Amygdala (tissue), 56 donors: ENCODE measurements at regions not wholly inside any gene's neighbourhood (a gene's known extent, or its start where the extent isn't known, plus 50 kb on each side); places are given as distances from the start of the nearest gene placed in this dataset.

Experiments
- DNase-seq, 56 donors: peaks; one replicate each; lab custom pipeline; 2025; lab: John Stamatoyannopoulos, UW

- DNase-seq = no peak
Observed at GRCh38 chr3:14304101-14305045, 98.0 kb upstream of the SLC6A6 start.

DNA sequence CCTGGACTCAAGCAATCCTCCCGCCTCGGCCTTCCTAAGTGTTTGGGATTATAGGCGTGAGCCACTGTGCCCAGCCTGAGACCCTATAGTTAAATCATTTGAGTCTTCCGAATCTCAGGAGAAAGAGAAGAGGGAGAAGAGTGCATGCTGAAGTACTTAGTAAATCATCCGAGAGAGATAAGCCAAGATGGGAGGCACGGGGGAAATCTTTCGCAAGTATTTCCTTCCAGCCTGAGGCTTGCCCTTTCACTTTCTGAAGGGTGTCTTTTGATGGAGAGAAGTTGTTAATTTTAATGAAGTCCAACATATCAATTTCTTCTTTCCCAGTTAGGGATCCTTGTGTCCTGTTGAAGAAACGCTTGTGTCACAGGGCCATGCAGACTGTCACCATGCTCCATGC is 97.1 kb upstream of the SLC6A6 start:
- DNase-seq = no peak

DNA sequence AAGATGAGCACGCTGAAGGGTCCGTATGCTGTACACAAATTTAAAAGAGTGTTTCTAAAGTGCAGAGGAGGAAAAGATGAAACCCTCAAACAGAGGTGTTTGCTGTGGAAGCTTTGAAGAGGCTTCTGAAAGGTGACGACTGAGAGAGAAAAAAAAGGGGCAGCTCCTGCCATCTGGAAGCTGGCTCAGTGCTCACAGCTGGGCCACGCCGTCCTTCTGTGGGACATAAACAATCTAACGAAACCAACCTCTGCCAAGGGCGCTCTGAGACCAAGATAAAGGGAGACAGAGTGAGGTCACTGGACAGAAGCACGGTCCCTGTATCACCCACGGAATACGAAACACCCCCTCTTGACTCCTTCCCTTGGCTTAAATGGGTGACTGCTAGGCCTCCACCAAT is 96.3 kb upstream of the SLC6A6 start:
- no peak for DNase-seq

GRCh38 chr3:14307656-14308302 is 94.6 kb upstream of the SLC6A6 start:
- DNase-seq = no peak

DNA sequence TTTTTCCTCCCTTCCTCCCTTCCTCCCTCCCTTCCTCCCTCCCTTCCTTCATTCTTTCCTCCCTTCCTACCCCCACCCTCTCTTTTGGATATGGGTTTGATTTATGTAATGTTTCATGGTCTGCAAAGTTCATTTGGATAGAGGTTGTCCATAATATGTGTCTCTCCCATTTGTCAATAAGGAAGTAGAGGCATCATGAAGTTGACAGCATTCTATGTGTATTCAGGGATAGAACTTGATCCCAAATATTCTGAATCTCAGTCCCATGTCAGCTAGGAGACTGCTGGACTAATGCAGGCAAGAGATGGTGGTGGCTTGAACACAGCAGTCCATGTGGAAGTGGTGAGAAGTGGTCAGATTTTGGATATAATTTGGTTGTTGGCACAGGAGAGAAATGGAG is 90.7 kb upstream of the SLC6A6 start:
- no peak for DNase-seq

DNA sequence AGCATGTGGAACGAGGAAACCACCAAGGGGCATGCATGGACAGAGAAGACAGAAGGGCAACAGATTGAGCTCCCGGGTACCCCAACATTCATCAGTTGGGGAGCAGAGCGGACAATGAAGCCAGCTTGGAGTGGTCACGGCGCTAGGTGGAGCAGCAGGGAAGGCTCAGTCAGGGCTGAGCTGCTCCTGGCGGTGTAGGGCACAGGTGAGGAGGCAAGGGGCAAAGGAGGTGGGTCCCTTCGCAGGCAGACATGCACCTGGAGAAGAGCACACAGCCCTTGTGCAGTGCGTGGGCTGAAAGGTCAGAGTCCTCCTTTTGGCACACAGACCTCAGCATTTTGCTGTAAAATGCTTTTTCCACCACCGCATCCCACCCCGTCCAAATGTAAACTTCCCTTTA is 90.0 kb upstream of the SLC6A6 start:
- no peak for DNase-seq

DNA sequence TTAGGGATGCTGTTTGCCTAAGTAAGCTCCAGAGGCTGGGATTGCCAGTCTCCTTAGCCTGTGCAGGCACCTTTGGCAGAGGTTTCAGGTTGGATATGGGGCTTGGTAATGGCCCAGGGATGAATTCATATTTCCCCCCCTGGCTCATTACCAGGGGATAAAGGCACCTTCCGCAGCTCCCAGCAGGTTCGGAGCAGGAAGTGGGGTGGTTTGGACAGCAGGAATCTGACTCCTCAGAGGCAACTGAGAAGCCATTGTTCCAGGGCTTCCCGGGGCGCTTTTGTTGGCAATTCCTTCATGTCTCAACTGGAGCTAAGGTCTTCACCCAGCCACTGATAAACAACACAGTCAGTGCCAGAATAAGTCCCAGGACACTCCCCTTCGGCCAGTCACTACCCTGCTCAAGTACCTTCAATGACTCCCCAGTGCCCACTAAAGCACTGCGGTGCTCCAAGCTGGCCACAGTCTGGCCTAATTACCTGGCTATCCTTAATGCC is 85.3 kb upstream of the SLC6A6 start:
- DNase-seq = no peak

- no peak for DNase-seq
Observed at GRCh38 chr3:14318646-14319045, 83.8 kb upstream of the SLC6A6 start.

- no peak for DNase-seq
Observed at GRCh38 chr3:14319654-14320182, 82.7 kb upstream of the SLC6A6 start.

DNA sequence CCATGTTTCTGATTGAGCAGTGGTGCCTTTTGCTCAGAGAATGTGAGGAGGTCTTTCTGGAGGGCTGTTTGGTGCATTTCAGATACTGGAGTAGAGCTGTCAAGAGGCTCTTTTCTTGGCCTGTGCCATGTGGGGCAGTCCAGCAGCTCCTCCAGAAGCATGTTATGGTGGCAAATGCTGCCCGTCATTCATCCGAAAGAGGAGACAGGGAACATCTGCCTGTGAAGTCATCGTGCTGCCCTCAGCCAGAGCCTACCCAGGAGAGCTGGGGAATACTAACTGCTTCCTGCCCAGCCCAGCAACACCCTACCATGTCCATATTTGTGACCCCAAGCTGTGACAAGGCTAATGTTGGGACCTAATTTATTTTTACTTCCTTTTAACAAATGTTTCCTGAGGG is 82.2 kb upstream of the SLC6A6 start:
- no peak for DNase-seq

DNA sequence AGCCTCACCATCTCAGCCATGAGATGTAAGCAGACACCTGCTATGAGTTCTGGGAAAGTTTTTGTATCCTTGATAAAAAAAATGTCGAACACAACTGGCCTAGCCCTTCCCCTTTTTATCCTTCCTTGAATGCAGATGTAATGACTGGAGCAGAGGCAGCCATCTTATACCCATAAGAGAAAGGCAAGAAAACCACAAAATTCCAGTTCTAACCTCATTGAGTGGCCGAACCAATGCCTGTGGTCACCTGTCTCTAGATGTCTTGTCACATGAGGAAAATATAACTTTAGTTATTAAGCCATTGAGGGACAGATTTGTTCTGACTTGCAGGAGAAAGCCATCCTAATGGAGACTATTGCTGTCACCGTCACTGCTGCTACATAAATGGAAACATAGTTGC is 80.4 kb upstream of the SLC6A6 start:
- no peak for DNase-seq

GRCh38 chr3:14322667-14323295 is 79.6 kb upstream of the SLC6A6 start:
- DNase-seq = no peak

- DNase-seq = no peak
Observed at GRCh38 chr3:14323401-14324223, 78.8 kb upstream of the SLC6A6 start.

DNA sequence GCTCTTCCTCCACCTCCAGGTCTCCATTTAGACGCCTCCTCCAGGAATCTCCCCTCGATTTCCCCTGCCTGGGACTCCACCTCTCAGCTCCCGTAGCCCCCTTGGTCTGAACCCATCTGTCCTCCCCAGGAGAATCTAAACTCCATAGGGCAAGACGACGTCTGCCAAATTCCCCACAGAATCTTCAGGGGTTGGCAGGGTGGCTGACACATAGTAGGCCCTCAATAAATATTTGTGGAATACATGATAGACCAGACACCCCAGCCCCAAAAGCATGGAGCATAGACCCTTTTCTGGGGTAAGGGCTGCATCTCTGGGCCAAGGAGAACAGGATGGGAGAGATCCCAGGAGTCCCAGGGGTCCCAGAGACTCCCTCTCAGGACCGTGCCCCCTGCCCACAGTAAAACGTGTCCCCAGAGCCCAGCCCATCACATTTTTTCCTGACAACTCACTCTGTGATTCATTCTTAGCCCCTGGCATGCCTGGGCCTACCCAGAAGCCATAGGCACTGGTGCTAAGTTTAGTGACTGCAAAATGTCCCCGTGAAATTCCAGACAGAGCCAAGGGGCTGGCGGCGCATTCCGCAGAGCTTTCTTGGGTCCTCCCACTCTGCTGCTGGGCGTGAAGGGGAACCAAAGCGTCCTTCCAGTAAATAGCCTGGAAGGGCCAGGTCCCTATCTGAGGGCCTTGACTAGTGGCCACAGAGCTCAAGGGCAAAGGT is 78.0 kb upstream of the SLC6A6 start:
- no peak for DNase-seq

- DNase-seq = no peak
Observed at GRCh38 chr3:14328422-14328821, 74.0 kb upstream of the SLC6A6 start.

- DNase-seq = no peak
Observed at GRCh38 chr3:14329116-14329830, 73.1 kb upstream of the SLC6A6 start.

DNA sequence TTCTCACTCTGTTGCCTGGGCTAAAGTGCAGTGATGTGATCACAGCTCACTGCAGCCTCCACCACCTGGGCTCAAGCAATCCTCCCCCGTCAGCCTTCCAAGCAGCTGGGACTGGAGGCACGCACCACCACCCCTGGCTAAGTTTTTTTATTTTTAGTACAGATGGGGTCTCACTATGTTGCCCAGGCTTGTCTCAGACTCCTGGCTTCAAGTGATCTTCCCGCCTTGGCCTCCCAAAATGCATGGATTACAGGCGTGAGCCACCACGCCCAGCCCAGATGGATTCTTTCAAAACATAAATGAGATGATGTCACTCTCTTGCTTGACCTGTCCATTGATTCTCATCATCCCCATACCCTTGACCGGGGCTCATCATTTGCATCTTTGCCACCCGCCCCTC is 72.6 kb upstream of the SLC6A6 start:
- DNase-seq = no peak

GRCh38 chr3:14330508-14330907 is 71.9 kb upstream of the SLC6A6 start:
- no peak for DNase-seq

DNA sequence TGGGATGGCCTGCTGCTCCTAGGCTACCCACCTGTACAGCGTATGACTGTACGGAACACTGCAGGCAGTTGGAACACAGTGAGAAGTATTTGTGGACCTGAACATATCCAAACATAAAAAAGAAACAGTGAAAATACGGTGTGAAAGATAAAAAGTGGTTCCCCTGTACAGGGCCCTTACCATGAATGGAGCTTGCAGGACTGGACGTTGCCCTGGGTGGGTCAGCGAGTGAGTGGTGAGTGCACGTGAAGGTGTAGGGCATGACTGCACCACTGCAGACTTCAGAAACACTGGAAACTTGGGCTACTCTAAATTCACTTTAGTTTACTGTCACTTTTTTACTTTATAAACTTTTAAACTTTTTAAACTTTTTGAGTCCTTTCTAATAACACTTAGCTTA is 71.2 kb upstream of the SLC6A6 start:
- DNase-seq = no peak
